ENCODE measurements at regions not wholly inside any gene's neighbourhood (a gene's known extent, or its start where the extent isn't known, plus 50 kb on each side); places are given as distances from the start of the nearest gene placed in this dataset.

DNA sequence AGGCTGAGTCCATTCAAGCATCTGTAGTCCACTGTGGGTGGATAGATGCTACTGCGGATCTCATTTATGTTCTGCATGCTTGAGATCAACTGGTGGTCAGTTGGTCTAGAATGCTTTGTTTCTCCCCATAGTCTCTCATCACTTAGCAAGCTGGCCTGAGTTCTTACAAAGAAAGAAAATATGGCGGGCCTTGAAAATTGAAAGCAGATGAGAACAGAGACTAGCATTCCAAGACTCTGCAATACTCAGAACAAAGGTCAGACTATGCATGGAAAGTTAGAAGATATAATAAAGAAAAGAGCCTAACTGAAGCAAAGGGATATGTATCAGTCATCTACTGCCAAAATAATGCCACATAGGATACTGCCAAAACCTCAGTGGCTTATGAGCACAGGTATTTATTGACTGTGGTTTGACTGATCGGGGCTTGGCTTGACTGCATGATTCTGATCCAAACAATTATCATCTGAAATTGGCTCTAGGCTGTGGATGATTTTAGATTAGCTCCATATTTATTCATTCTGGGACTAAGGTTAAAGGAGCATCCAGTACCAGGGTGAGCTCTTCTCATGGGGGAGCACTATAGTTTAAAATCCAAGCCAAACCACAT lies 258.9 kb downstream of the TAF11L14 start:
- BruUV-seq (replicated peaks), result no TSS peak
- 2% methylated on average over 3 of the region's 3 CpGs for WGBS (ENCODE audit: insufficient coverage, low coverage, missing lambda C conversion rate)
- Histone ChIP-seq H2AFZ (ENCODE audit: low read depth, low read length) (no peak overlapping the region), H3K27ac (ENCODE audit: extremely low read depth, low read depth, low read length) (no peak overlapping the region), H3K4me3 (no peak overlapping the region), H3K9ac (ENCODE audit: insufficient read depth in 1 of 2, low read depth in 2 of 2, low read length in 2 of 2) (no peak overlapping the region), H3K79me2 (ENCODE audit: control insufficient read depth, insufficient read depth, low read length) (no peaks in the 10 kb centered on the region), H3K36me3 (ENCODE audit: control insufficient read depth, insufficient read depth, low read length) (no peaks in the 10 kb centered on the region), H3K9me1 (ENCODE audit: control insufficient read depth, insufficient read depth, low read length) (no peaks in the 10 kb centered on the region), H3K4me1 (replicated peaks in 1 of 2; ENCODE audit: control insufficient read depth in 2 of 2, insufficient read depth in 2 of 2, low read length in 2 of 2) (no peaks in the 10 kb centered on the region), H3K9me3 (replicated peaks; ENCODE audit: control insufficient read depth, insufficient read depth, low read depth, low read length) (no peaks in the 10 kb centered on the region; the same call in 1 of the 2 replicates), H3K4me2 (ENCODE audit: insufficient read depth, low read length) (no peak overlapping the region), H4K20me1 (replicated peaks; ENCODE audit: control insufficient read depth, insufficient read depth, low read length) (no peaks in the 10 kb centered on the region), H3K27me3 (ENCODE audit: control insufficient read depth in 2 of 2, insufficient read depth in 2 of 2, low read length in 2 of 2) (no peaks in the 10 kb centered on the region)
- ChIA-PET CTCF (ENCODE audit: low intra/inter-chr PET ratio) (no interaction called here), POLR2A (no interaction called here)
- FAIRE-seq (no peak), ATAC-seq (no peak), DNase-seq (ENCODE audit: extremely low read depth in 1 of 4, low spot score in 3 of 4) (no peak)
- intact Hi-C loops (cut with micrococcal nuclease) (no loop called here), in situ Hi-C loops (cut with MboI) (no loop called here)
- TF ChIP-seq HCFC1 (IDR thresholded peaks at IDR 0.05; ENCODE audit: low read depth, low read length) (no peak), MAZ (CRISPR knock-in tag; conservative IDR thresholded peaks at IDR 0.05 in 1 of 2, IDR thresholded peaks at IDR 0.05 in 1 of 2) (no peak), NR0B1 (IDR thresholded peaks at IDR 0.05; ENCODE audit: partially characterized antibody) (no peak), RFX1 (IDR thresholded peaks at IDR 0.05) (no peak), HMG20A (CRISPR knock-in tag; conservative IDR thresholded peaks at IDR 0.05) (no peak), KAT8 (IDR thresholded peaks at IDR 0.05; ENCODE audit: low read depth) (no peak), BCOR (IDR thresholded peaks at IDR 0.05) (no peak), ZNF12 (CRISPR knock-in tag; IDR thresholded peaks at IDR 0.05) (no peak)
- TF ChIP-seq, protein P1, sequence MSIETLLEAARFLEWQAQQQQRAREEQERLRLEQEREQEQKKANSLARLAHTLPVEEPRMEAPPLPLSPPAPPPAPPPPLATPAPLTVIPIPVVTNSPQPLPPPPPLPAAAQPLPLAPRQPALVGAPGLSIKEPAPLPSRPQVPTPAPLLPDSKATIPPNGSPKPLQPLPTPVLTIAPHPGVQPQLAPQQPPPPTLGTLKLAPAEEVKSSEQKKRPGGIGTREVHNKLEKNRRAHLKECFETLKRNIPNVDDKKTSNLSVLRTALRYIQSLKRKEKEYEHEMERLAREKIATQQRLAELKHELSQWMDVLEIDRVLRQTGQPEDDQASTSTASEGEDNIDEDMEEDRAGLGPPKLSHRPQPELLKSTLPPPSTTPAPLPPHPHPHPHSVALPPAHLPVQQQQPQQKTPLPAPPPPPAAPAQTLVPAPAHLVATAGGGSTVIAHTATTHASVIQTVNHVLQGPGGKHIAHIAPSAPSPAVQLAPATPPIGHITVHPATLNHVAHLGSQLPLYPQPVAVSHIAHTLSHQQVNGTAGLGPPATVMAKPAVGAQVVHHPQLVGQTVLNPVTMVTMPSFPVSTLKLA (conservative IDR thresholded peaks at IDR 0.05), result no peak
- TF ChIP-seq, protein P2, sequence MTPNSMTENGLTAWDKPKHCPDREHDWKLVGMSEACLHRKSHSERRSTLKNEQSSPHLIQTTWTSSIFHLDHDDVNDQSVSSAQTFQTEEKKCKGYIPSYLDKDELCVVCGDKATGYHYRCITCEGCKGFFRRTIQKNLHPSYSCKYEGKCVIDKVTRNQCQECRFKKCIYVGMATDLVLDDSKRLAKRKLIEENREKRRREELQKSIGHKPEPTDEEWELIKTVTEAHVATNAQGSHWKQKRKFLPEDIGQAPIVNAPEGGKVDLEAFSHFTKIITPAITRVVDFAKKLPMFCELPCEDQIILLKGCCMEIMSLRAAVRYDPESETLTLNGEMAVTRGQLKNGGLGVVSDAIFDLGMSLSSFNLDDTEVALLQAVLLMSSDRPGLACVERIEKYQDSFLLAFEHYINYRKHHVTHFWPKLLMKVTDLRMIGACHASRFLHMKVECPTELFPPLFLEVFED (CRISPR knock-in tag; conservative IDR thresholded peaks at IDR 0.05), result no peak
